Astrocyte (in vitro differentiated cells and primary cell): ENCODE measurements at regions not wholly inside any gene's neighbourhood (a gene's known extent, or its start where the extent isn't known, plus 50 kb on each side); places are given as distances from the start of the nearest gene placed in this dataset.

Experiments used
- DNase-seq: peaks from one replicate; pipeline ENCODE4 v3.0.0-alpha.2; 2010; ENCODE audit warnings: low read depth
- FAIRE-seq: peaks from 2 replicates; lab custom pipeline; 2011; peaks lifted over from hg19 to GRCh38; lab: Jason Lieb, UNC
- H2AFZ ChIP-seq: 2 replicates; pipeline ENCODE4 v1.6.0; 2012; ENCODE audit warnings: low read depth, low read length, inconsistent platforms
- H3K27ac ChIP-seq: 2 replicates; pipeline ENCODE4 v1.5.1; 2011; ENCODE audit warnings: low read depth, low read length, inconsistent platforms
- H3K27me3 ChIP-seq: 2 replicates; pipeline ENCODE4 v1.6.0; 2011; ENCODE audit warnings: low read length, inconsistent platforms; ENCODE audit not compliant: insufficient read depth
- H3K36me3 ChIP-seq: 2 replicates; pipeline ENCODE4 v1.5.1; 2011; ENCODE audit warnings: low read length, inconsistent platforms; ENCODE audit not compliant: insufficient read depth
- H3K4me1 ChIP-seq: 2 replicates; pipeline ENCODE4 v1.5.1; 2011; ENCODE audit warnings: low read length, inconsistent platforms; ENCODE audit not compliant: insufficient read depth
- H3K4me2 ChIP-seq: 2 replicates; pipeline ENCODE4 v1.6.0; 2012; ENCODE audit warnings: low read length, inconsistent platforms
- H3K4me3 ChIP-seq: 2 replicates; pipeline ENCODE4 v1.5.1; 2011; ENCODE audit warnings: low read depth, mild to moderate bottlenecking, low read length, inconsistent platforms; ENCODE audit not compliant: insufficient read depth
- H3K79me2 ChIP-seq: 2 replicates; pipeline ENCODE4 v1.6.0; 2012; ENCODE audit warnings: mild to moderate bottlenecking, low read length, inconsistent platforms; ENCODE audit not compliant: insufficient read depth
- H3K9ac ChIP-seq: 2 replicates; pipeline ENCODE4 v1.6.0; 2012; ENCODE audit warnings: mild to moderate bottlenecking, low read length, inconsistent platforms
- H3K9me3 ChIP-seq: 2 replicates; pipeline ENCODE4 v1.5.1; 2012; ENCODE audit warnings: low read depth, mild to moderate bottlenecking, low read length, inconsistent platforms; ENCODE audit not compliant: insufficient read depth
- H4K20me1 ChIP-seq: 2 replicates; pipeline ENCODE4 v1.6.0; 2012; ENCODE audit warnings: low read length, inconsistent platforms; ENCODE audit not compliant: insufficient read depth
- H3K27ac Mint-ChIP-seq: one replicate; pipeline ENCODE4 v1.8.0; 2021; ENCODE audit warnings: mild to moderate bottlenecking, mixed read lengths; ENCODE audit not compliant: unreplicated experiment
- H3K27me3 Mint-ChIP-seq: one replicate; pipeline ENCODE4 v1.8.0; 2021; ENCODE audit warnings: low read depth, mixed read lengths; ENCODE audit not compliant: unreplicated experiment
- H3K36me3 Mint-ChIP-seq: one replicate; pipeline ENCODE4 v1.8.0; 2021; ENCODE audit warnings: low read depth, mixed read lengths; ENCODE audit not compliant: unreplicated experiment
- H3K4me1 Mint-ChIP-seq: one replicate; pipeline ENCODE4 v1.8.0; 2021; ENCODE audit warnings: low read depth, mixed read lengths; ENCODE audit not compliant: unreplicated experiment
- H3K4me3 Mint-ChIP-seq: one replicate; pipeline ENCODE4 v1.8.0; 2021; ENCODE audit warnings: mild to moderate bottlenecking, moderate library complexity, mixed read lengths; ENCODE audit not compliant: unreplicated experiment
- H3K9me3 Mint-ChIP-seq: one replicate; pipeline ENCODE4 v1.8.0; 2021; ENCODE audit warnings: mild to moderate bottlenecking, mixed read lengths; ENCODE audit not compliant: unreplicated experiment
- EZH2 ChIP-seq: IDR thresholded peaks from 2 replicates; pipeline ENCODE4 v1.6.1; 2012; ENCODE audit warnings: mild to moderate bottlenecking, low read length, inconsistent platforms; ENCODE audit not compliant: insufficient read depth
- TF ChIP-seq, protein P1 (sequence below): IDR thresholded peaks from 2 replicates; pipeline ENCODE4 v1.5.1; 2011; ENCODE audit warnings: low read depth, mild to moderate bottlenecking, inconsistent platforms, low read length, moderate library complexity; ENCODE audit not compliant: insufficient read depth

DNA sequence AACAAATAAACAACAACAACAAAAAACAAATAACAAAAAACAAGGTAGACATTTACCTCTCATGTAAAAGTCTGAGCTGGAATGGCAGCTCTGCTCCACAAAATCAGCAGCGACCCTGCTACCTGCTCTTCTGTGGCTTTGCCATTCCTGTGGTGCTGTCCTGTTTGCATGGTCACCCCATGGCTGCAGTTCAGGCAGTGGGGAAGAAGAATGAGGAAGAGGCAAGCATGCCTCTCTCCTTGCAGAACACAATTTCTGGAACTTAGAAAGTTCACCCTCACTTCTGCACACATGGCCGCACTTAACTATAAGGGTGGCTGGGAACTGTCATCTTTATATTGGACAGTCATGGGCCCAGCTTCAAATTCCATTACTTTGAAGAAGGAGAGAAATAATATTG, 84.8 kb upstream of the GNG12 start:
- Mint-ChIP-seq H3K4me3 (no peak overlapping the region), H3K27me3 (no peaks in the 10 kb centered on the region), H3K27ac (no peak overlapping the region), H3K4me1 (no peaks in the 10 kb centered on the region), H3K9me3 (peaks cover 2% of the 10 kb centered on the region), H3K36me3 (no peaks in the 10 kb centered on the region)
- no peak overlapping the region for H3K27ac ChIP-seq
- no peaks in the 10 kb centered on the region for H4K20me1 ChIP-seq
- no peaks in the 10 kb centered on the region for H3K79me2 ChIP-seq
- DNase-seq (no peak), FAIRE-seq (no peak)
- no peaks in the 10 kb centered on the region for H3K9me3 ChIP-seq
- no peak for TF ChIP-seq EZH2
- TF ChIP-seq, protein P1, sequence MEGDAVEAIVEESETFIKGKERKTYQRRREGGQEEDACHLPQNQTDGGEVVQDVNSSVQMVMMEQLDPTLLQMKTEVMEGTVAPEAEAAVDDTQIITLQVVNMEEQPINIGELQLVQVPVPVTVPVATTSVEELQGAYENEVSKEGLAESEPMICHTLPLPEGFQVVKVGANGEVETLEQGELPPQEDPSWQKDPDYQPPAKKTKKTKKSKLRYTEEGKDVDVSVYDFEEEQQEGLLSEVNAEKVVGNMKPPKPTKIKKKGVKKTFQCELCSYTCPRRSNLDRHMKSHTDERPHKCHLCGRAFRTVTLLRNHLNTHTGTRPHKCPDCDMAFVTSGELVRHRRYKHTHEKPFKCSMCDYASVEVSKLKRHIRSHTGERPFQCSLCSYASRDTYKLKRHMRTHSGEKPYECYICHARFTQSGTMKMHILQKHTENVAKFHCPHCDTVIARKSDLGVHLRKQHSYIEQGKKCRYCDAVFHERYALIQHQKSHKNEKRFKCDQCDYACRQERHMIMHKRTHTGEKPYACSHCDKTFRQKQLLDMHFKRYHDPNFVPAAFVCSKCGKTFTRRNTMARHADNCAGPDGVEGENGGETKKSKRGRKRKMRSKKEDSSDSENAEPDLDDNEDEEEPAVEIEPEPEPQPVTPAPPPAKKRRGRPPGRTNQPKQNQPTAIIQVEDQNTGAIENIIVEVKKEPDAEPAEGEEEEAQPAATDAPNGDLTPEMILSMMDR = no peak
- no peaks in the 10 kb centered on the region for H3K36me3 ChIP-seq
- no peak overlapping the region for H2AFZ ChIP-seq
- H3K9ac ChIP-seq = no peak overlapping the region
- no peaks in the 10 kb centered on the region for H3K27me3 ChIP-seq
- H3K4me3 ChIP-seq = no peak overlapping the region
- no peak overlapping the region for H3K4me2 ChIP-seq
- no peaks in the 10 kb centered on the region for H3K4me1 ChIP-seq

DNA sequence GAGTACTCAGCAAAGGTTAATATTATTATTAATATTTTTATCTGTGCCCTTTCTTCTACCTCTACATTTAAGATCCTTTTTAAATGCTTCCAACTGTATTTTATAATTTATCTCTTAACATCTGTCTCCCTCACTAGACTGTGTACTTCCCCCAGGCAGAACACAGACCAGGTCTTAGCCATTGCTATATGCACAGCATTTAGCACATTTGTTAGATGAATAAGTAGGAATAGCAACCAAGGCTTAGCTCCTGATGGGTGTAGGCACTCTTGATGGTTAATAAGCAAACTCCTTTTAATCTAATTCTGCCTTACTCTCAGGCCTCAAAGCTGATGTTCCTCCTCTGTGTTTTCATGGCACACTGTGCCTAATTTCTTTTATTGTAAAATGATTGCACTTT, 83.7 kb upstream of the GNG12 start:
- Histone ChIP-seq H4K20me1 (no peaks in the 10 kb centered on the region), H3K27me3 (no peaks in the 10 kb centered on the region), H3K27ac (no peak overlapping the region), H3K9ac (no peak overlapping the region), H3K4me3 (no peak overlapping the region), H3K4me2 (no peak overlapping the region), H2AFZ (no peak overlapping the region), H3K79me2 (no peaks in the 10 kb centered on the region), H3K4me1 (no peaks in the 10 kb centered on the region), H3K36me3 (no peaks in the 10 kb centered on the region), H3K9me3 (no peaks in the 10 kb centered on the region)
- DNase-seq (no peak), FAIRE-seq (no peak)
- Mint-ChIP-seq H3K36me3 (no peaks in the 10 kb centered on the region), H3K27me3 (no peaks in the 10 kb centered on the region), H3K9me3 (peaks cover 2% of the 10 kb centered on the region), H3K4me1 (no peaks in the 10 kb centered on the region), H3K4me3 (no peak overlapping the region), H3K27ac (no peak overlapping the region)
- TF ChIP-seq, protein P1 = no peak
- TF ChIP-seq EZH2 = no peak

DNA sequence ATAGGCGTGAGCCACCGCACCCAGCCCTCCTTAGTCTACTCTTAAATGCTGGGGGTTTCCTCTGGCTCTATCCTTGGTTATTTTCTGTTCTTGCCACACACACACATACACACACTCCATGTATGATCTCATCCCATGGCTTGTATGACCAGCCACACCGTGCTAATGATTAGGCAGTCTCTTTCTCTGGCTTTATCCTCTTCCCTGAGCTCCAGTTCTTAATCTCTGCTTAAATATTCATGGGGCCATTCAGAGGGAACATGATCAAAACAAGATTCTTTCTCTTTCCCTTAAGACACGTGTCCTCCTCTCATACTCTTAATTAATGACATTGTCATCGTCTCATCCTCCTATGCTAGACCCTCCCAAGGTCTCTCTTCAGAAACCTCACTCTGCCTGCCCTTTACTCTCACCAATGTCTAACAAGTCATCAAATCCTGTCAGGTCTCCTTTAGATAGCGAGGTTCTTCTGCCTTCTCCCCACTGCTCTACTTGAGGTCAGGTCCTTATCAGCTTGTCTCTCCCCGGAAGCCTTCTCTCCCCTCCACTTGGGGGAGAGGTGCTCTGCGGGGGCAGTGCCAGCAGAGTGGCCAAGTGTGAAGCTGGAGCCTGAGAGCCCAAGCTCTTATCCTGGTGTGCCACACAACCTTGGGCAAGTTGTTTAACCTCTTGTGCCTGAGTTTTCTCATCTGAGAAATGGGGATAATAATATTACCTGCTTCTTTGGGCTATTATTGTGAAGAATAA, 83.0 kb upstream of the GNG12 start:
- H3K9ac ChIP-seq = no peak overlapping the region
- H3K9me3 Mint-ChIP-seq = peaks cover 2% of the 10 kb centered on the region

More for the DNA sequence above, 83.0 kb upstream of the GNG12 start:
- no peaks in the 10 kb centered on the region for H4K20me1 ChIP-seq
- FAIRE-seq (no peak), DNase-seq (no peak)
- H3K4me3 Mint-ChIP-seq = no peak overlapping the region
- H3K36me3 ChIP-seq = no peaks in the 10 kb centered on the region
- no peaks in the 10 kb centered on the region for H3K4me1 ChIP-seq
- H3K79me2 ChIP-seq = no peaks in the 10 kb centered on the region
- no peaks in the 10 kb centered on the region for H3K4me1 Mint-ChIP-seq
- no peak overlapping the region for H3K4me2 ChIP-seq
- TF ChIP-seq, protein P1 = no peak
- no peak for TF ChIP-seq EZH2
- H3K9me3 ChIP-seq = no peaks in the 10 kb centered on the region
- H3K27ac Mint-ChIP-seq = no peak overlapping the region
- H3K27me3 Mint-ChIP-seq = no peaks in the 10 kb centered on the region
- no peak overlapping the region for H3K4me3 ChIP-seq
- H2AFZ ChIP-seq = no peak overlapping the region
- no peaks in the 10 kb centered on the region for H3K27me3 ChIP-seq
- no peak overlapping the region for H3K27ac ChIP-seq
- H3K36me3 Mint-ChIP-seq = no peaks in the 10 kb centered on the region
